ENCODE measurements at regions not wholly inside any gene's neighbourhood (a gene's known extent, or its start where the extent isn't known, plus 50 kb on each side); places are given as distances from the start of the nearest gene placed in this dataset.
"Not testable (repeated sequence)": the region's sequence is repeated elsewhere in the genome, so short reads cannot be mapped to it uniquely, and the experiment has no call there.

GRCh38 chr16:80009971-80010659, 409.6 kb upstream of the MAF start:
- DNase-seq (ENCODE audit: low read depth in 3 of 3): no peak

GRCh38 chr16:80008857-80009256, 408.3 kb upstream of the MAF start:
- DNase-seq (ENCODE audit: low read depth in 3 of 3): no peak

DNA sequence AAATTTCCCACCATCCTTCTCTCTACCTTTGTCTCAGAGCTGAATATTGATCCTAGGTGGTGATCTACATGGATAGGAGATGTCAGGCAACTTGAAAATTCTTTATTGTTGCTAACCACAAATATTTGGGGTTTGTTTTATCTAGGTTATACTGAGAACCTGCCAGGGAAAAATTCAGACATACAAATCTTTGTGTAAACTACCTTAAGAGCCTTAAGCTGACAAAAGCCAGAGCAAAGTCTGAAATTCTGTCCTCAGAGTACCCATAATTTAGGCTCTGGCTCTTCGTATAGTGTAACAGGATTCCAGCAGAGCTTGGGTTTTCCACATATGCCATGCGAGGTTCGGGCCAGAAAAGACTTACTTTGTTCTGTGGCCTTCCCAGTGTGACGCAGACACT, 406.7 kb upstream of the MAF start:
- no peak for DNase-seq (ENCODE audit: low read depth in 3 of 3)

DNA sequence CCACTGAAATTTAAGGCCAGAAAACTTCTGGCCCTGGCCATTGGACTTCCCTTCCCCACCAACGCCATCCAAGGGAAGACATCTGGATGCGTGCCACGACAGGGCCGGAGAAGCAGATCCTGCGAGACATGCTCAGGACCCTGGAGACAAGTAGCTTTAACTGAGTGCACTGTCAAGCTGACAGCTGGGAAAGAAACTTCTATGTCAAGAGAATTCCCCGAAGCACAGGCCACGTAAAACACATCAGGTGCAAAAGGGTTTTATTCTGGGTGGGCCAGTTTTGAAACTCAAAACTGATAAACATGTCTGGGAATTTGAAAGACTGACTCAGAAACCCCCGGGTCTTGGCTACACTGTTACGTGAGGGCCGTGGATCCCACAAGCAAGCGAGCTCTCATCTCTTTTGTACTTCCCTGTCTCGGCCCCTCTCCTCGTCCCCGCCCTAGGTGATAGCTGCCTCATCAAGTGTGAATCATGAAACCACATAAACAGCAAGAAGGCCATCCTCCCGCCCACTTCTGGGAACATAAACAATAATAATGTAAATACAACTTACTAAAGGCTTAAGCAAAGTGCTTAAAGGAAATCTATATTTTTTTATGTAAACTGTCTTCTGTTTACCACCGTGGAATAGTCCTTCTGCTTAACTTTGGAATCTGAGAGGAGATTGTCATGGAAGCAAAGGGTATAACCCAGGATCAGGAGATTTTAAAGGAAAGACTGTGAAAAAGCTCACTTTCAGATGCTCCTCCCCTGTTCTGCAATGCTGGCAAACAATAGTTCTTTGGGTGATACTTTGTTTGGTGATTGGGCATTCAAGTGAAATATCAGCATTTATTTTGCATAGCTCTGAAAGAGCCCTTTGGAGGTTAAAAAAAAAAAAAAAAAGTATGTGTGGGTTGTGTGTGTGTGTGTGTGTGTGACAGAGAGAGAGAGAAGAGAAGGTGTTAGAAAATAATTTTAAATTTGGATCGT, 406.0 kb upstream of the MAF start:
- no peak for DNase-seq (ENCODE audit: low read depth in 3 of 3)

DNA sequence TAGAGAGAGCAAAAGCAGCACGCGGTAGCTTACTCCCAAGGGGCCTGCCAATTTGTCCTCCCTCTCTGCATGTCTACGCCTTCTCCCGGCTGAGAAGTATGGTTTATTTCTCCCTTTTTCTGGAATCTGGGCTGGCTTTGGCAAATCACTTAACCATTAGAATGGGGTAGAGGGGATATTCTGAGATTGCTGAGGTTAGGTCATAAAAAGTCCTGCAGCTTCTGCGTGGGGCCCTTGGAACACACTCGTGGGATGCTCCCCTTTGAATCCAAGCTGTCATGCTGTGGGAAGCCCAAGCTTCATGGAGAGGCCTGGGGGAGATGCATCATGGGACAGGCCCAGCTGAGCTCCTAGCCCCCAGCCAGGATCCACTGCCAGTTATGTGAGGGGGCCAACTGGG, 403.6 kb upstream of the MAF start:
- DNase-seq (ENCODE audit: low read depth in 3 of 3): no peak

DNA sequence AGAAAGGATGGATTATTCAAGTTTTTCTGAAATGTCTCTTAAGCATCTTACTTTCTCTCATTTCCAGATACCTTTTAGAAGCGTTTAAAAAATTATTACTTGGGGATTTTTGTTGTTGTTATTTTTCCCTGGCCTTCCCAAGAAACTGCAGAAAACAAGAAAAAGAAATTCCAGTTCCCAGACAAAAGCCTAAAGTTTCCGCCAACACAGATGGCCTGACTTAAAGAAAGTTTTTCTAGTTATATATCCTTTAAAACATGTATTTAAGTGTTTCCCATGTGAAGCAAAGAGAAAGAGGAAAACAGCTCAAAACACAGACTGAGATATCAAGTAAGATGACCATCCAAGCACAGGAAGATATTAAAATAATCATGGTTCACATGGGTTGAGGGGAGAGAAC, 401.7 kb upstream of the MAF start:
- DNase-seq (ENCODE audit: low read depth in 3 of 3): no peak

DNA sequence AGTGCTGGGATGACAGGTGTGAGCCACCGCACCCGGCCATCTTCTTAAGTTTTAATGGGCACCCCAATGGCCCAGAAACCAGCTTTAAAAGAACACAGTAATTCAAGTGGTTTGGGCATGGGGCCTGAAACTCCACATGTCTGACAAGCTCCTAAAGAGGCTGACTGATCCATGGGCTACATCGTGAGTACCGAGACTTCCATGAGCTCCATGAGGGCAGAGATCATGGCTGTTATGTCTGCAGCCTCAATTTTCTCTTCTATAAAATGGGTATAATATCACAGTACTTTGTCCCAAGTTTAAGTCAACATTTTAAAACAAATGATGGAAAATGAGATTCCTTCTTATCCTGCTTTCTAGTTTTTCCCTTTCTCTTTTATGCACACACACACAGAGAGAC, 397.6 kb upstream of the MAF start:
- DNase-seq (ENCODE audit: low read depth in 3 of 3): no peak

- no peak for DNase-seq (ENCODE audit: low read depth in 3 of 3)
Measured at GRCh38 chr16:79997257-79997656, 396.7 kb upstream of the MAF start.

- no peak for DNase-seq (ENCODE audit: low read depth in 3 of 3)
Measured at GRCh38 chr16:79996321-79996720, 395.8 kb upstream of the MAF start.

DNA sequence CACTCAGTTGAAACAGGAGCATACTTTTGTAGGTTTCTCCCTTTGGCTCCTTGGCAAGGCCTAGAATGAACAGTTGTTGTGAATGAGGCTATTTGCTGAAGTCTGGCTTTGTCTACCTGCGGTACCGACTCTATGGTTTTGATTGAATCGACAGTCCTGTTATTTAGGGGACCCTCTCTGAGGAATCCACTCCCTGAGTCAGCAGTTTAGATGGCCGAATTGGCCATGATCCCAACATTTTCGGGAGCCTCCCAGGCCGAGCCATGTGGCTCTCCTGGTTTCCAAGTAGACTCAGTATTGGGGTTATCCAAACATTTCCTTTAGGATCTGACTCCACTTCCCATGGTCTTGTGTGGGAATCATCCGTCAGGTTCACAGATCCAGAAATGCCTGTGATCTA, 394.8 kb upstream of the MAF start:
- no peak for DNase-seq (ENCODE audit: low read depth in 3 of 3)

- DNase-seq (ENCODE audit: low read depth in 3 of 3): no peak
Measured at GRCh38 chr16:79994418-79994817, 393.9 kb upstream of the MAF start.

DNA sequence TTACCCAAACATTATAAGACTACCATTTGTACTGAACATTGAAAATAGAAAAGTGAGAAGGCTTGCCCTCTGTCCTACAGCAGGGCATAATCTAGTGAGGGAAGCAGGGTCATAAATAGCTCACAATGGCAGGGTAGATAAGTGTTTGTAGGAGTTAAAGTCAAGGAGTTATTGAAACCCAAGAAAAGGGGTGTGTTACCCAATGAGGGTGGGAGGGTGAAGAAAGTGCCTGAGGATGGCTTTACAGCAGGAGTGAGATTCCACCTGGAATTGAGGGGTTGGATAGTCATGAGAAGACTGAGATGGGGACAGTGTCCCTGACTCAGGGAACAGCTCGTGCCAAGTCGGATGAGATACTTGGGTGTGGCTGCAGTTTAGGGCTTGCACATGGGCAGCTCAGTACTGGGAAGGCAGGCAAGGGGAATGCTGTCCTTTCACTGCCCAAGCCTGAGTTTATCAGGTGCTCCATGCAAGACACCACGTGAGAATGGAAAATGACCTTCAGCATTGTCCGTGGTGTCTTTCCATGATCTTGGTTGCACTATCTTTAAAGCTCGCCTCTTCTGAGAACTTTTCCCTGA, 393.2 kb upstream of the MAF start:
- DNase-seq (ENCODE audit: low read depth in 3 of 3): no peak

DNA sequence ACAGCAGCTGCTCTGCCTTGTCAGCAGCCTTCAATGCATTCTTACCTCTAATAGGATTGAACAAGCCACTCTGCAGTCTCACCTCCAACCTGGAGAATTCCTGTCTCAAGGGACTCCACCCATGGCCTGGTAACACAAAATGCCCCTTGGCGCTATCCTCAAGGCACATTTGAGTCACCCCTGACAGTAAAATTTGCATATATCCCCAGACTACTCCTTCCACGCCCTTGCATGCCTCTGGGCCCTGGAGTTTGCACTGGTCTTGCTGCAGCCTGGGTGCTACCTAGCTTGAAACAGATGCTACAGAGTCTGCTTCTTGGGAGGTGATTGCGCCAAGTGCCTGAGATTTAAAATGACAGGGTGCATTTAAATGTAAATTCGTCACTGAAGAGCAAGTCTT, 391.4 kb upstream of the MAF start:
- no peak for DNase-seq (ENCODE audit: low read depth in 3 of 3)

- DNase-seq (ENCODE audit: low read depth in 3 of 3): no peak
Measured at GRCh38 chr16:79988721-79989220, 388.2 kb upstream of the MAF start.

DNA sequence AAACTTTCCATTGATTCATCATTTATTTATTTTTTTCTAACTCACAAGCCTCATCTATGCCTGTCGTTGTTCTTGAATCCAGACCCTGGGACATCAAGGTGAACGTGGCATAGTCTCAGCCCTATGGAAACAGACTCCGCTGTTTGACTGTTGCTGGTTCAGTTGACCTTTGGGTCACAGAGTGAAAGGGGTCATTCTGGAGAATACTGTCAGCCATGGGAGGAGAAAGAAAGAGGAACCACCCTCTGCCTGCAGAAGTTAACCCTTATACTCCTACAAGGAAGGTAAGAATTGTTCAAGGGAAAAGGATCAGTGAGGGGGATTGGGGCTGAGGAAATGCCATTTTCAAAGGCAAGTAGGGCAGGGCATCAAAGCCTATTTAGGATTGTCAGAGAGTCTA, 387.6 kb upstream of the MAF start:
- no peak for DNase-seq (ENCODE audit: low read depth in 3 of 3)

GRCh38 chr16:79986352-79986751, 385.8 kb upstream of the MAF start:
- DNase-seq (ENCODE audit: low read depth in 3 of 3): no peak

DNA sequence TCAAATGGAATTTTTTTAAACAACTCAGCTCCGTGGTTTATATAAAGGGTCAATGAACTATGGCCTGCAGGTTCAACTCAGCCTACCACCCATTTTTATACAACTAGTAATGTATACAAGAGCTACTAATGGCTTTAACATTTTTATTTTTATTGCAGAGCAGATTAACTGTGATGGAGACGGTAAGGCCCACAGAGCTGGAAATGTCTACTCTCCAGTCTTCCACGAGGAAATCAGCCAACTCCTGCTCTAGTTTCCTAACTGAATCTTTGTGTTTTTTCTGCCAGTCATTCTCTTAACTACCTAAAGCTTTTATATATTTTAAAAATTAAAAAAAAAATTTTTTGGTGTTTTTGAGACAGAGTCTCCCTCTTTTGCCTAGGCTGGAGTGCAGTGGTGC, 385.1 kb upstream of the MAF start:
- DNase-seq (ENCODE audit: low read depth in 3 of 3): no peak

GRCh38 chr16:79984149-79984548, 383.6 kb upstream of the MAF start:
- not testable (repeated sequence) for DNase-seq (ENCODE audit: low read depth in 3 of 3)

- no peak for DNase-seq (ENCODE audit: low read depth in 3 of 3)
Measured at GRCh38 chr16:79982862-79983261, 382.3 kb upstream of the MAF start.

GRCh38 chr16:79982361-79982760, 381.8 kb upstream of the MAF start:
- no peak for DNase-seq (ENCODE audit: low read depth in 3 of 3)

GRCh38 chr16:79981814-79982213, 381.3 kb upstream of the MAF start:
- DNase-seq (ENCODE audit: low read depth in 3 of 3): no peak

DNA sequence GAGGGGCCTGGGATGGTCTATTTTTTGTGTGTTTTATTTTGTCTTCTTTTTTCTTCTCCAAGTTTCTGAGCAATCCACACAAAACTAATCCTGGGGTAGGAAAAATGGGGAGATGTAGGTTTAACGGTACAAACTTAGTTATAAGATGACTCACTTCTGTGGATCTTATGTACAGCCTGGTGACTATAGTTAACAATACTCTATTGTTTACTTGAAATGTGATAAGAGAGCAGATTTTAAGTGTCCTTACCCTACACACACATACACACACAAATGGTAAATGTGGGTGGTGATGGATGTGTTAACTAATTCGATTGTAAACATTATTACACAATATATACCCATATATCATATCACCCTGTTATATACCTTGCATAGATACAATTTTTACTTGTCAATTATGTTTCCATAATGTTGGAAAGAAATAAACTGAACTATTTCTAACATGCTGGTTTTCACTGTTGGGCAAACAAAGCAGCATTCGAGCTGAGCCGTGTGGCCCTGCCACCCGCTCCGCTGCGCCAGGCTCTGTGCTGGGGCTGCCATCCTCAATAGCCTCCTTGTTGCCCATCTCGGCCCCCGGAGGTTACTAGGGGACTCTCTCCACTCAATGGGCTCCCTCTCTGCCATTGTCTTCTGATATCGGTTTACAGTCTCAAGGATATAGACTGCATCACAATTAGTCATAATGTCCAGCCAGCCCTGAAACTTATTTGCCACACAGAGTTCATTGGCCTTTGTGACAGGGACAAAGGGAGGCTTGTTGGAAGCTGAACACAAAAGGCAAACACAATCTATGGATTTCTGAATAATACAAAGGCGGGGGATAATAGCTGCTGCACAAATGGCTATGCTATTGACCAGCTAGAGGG, 380.3 kb upstream of the MAF start:
- no peak for DNase-seq (ENCODE audit: low read depth in 3 of 3)

Measured in stimulated activated CD4-positive, alpha-beta T cell treated with anti-CD3 and anti-CD28 coated beads, TNF-alpha, amount 100 ng/mL, for 48 hours (primary cell).